Nephron (organoid): ENCODE measurements at regions not wholly inside any gene's neighbourhood (a gene's known extent, or its start where the extent isn't known, plus 50 kb on each side); places are given as distances from the start of the nearest gene placed in this dataset.

ENCODE experiments used
- H3K27ac Mint-ChIP-seq, 3 experiments: 2 replicates each; pipeline ENCODE4 v1.8.0; 2020; ENCODE audit warnings: mixed read lengths in 3 of 3, mild to moderate bottlenecking in 2 of 3, moderate library complexity in 1 of 3
- H3K27me3 Mint-ChIP-seq: 2 replicates; pipeline ENCODE4 v1.8.0; 2021; ENCODE audit warnings: low read depth, mild to moderate bottlenecking, moderate library complexity, mixed read lengths
- H3K36me3 Mint-ChIP-seq: 2 replicates; pipeline ENCODE4 v1.8.0; 2020; ENCODE audit warnings: low read depth, mixed read lengths
- H3K4me1 Mint-ChIP-seq: 2 replicates; pipeline ENCODE4 v1.8.0; 2020; ENCODE audit warnings: mixed read lengths
- H3K4me3 Mint-ChIP-seq, 3 experiments: 2 replicates each; pipeline ENCODE4 v1.8.0; 2020; ENCODE audit warnings: mild to moderate bottlenecking in 3 of 3, mixed read lengths in 3 of 3, moderate library complexity in 2 of 3
- H3K9me3 Mint-ChIP-seq: 2 replicates; pipeline ENCODE4 v1.8.0; 2020; ENCODE audit warnings: mixed read lengths
- CTCF ChIP-seq, 3 experiments: fragments of 200-600 bp; sonication (generic); IDR thresholded peaks; one replicate each; pipeline ENCODE4 v1.5.0; 2021; ENCODE audit warnings: antibody characterized with exemption in 3 of 3; ENCODE audit not compliant: unreplicated experiment in 3 of 3

DNA sequence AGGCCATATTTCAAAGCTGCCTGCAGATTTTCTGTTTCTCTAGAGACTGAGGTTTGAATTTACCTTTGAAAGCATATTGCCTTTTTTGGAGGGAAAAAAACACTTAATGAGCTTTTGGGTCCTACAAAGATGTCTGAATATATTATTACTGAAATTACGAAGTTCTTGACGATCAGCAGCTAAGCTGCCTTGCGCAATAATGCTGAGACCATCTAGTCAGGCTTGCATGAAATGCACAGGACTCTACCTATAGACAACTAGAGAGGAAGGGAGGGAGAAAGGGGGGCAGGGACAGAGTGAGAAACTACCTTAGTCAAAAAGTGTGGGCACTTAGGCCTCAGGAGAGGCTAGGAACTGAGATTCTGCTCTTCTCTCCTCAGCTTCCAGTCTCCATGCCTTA lies 175.9 kb upstream of the KIF2A start:
- Mint-ChIP-seq H3K36me3 (no peaks in the 10 kb centered on the region), H3K27me3 (no peaks in the 10 kb centered on the region), H3K9me3 (no peaks in the 10 kb centered on the region), H3K27ac (no peak overlapping the region), H3K4me3 (no peak overlapping the region), H3K4me1 (no peaks in the 10 kb centered on the region)
- no peak for TF ChIP-seq CTCF (IDR thresholded peaks at IDR 0.05; ENCODE audit: unreplicated experiment in 3 of 3)

GRCh38 chr5:62132276-62132675 lies 173.7 kb upstream of the KIF2A start:
- Mint-ChIP-seq H3K4me1 (no peaks in the 10 kb centered on the region), H3K9me3 (no peaks in the 10 kb centered on the region), H3K27me3 (no peaks in the 10 kb centered on the region), H3K36me3 (no peaks in the 10 kb centered on the region), H3K4me3 (no peak overlapping the region), H3K27ac (no peak overlapping the region)
- TF ChIP-seq CTCF (IDR thresholded peaks at IDR 0.05; ENCODE audit: unreplicated experiment in 3 of 3): no peak

- Mint-ChIP-seq H3K4me1 (no peaks in the 10 kb centered on the region), H3K36me3 (no peaks in the 10 kb centered on the region), H3K27me3 (peaks cover 4% of the 10 kb centered on the region), H3K9me3 (no peaks in the 10 kb centered on the region), H3K27ac (no peak overlapping the region), H3K4me3 (no peak overlapping the region)
- TF ChIP-seq CTCF (IDR thresholded peaks at IDR 0.05; ENCODE audit: unreplicated experiment in 3 of 3): no peak
Measured at GRCh38 chr5:62133426-62133825, 172.6 kb upstream of the KIF2A start.

GRCh38 chr5:62134811-62135210 lies 171.2 kb upstream of the KIF2A start:
- H3K9me3 Mint-ChIP-seq: no peaks in the 10 kb centered on the region

DNA sequence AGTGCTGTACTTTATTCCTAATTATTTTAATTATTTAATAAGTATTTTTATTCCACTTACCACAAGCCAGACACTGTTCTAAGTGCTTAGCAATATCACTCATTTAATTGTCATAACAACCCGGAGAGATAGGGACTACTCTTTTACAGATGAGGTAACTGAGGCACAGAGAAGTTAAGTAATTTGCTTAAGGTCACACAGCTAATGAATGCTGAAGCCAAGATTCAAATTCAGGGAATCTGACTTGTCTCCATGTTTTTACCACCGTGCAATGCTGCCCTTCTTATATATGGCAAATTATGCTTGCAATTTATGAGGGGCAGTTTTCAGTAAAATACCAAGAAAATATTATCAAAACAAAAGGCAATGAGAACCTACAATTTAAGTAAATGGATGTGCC lies 168.4 kb upstream of the KIF2A start:
- no peaks in the 10 kb centered on the region for H3K4me1 Mint-ChIP-seq
- no peak overlapping the region for H3K4me3 Mint-ChIP-seq
- H3K9me3 Mint-ChIP-seq: no peaks in the 10 kb centered on the region
- no peak for TF ChIP-seq CTCF (IDR thresholded peaks at IDR 0.05; ENCODE audit: unreplicated experiment in 3 of 3)
- no peak overlapping the region for H3K27ac Mint-ChIP-seq
- H3K27me3 Mint-ChIP-seq: peaks cover 9% of the 10 kb centered on the region
- no peaks in the 10 kb centered on the region for H3K36me3 Mint-ChIP-seq

More at GRCh38 chr5:62134811-62135210, 171.2 kb upstream of the KIF2A start:
- Mint-ChIP-seq H3K27ac (no peak overlapping the region), H3K4me3 (no peak overlapping the region), H3K4me1 (no peaks in the 10 kb centered on the region), H3K27me3 (peaks cover 9% of the 10 kb centered on the region), H3K36me3 (no peaks in the 10 kb centered on the region)
- no peak for TF ChIP-seq CTCF (IDR thresholded peaks at IDR 0.05; ENCODE audit: unreplicated experiment in 3 of 3)

DNA sequence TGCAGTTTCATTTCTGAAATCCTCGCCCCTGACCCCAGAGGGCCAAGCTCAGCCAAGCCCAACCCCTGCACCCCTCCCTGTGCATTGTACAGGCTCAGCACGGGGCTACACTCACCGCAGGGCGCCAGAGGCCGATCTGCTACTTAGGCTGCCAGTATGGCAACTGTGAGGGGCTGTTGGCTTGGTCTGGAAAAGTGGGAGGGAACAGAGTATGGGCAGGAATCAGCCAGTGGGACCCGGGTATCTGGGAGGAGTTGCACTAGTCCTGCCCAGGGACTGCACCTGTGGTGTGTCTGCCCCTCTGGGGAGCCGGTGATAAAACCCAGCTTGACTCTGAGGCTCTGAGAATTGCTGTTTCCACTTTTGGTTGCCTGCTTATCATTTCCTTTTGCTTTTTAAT lies 167.4 kb upstream of the KIF2A start:
- Mint-ChIP-seq H3K4me1 (peaks cover 3% of the 10 kb centered on the region), H3K27ac (no peak overlapping the region), H3K27me3 (peaks cover 16% of the 10 kb centered on the region), H3K9me3 (no peaks in the 10 kb centered on the region), H3K4me3 (no peak overlapping the region), H3K36me3 (no peaks in the 10 kb centered on the region)
- TF ChIP-seq CTCF (IDR thresholded peaks at IDR 0.05; ENCODE audit: unreplicated experiment in 3 of 3): no peak
